Mucosa of descending colon (tissue), 3 donors: ENCODE measurements at regions not wholly inside any gene's neighbourhood (a gene's known extent, or its start where the extent isn't known, plus 50 kb on each side); places are given as distances from the start of the nearest gene placed in this dataset.

Experiments
- ATAC-seq: fragments of 200-7000 bp; cut with Tn5 transposase; one replicate; pipeline ENCODE4 v1.9.1; 2020; ENCODE audit warnings: mild to moderate bottlenecking, moderate library complexity
- DNase-seq, 3 donors: peaks; one replicate each; pipeline ENCODE4 v3.0.0-alpha.2; 2020
- H3K36me3 ChIP-seq: fragments of 200-600 bp; one replicate; pipeline ENCODE4 v1.8.0; 2021; ENCODE audit warnings: low read depth, mild to moderate bottlenecking
- H3K4me1 ChIP-seq: fragments of 200-600 bp; one replicate; pipeline ENCODE4 v1.8.0; 2021; ENCODE audit warnings: low read depth, mild to moderate bottlenecking
- H3K4me3 ChIP-seq: fragments of 200-600 bp; one replicate; pipeline ENCODE4 v1.8.0; 2021; ENCODE audit warnings: mild to moderate bottlenecking
- H3K9me3 ChIP-seq: fragments of 200-600 bp; one replicate; pipeline ENCODE4 v1.8.0; 2021; ENCODE audit warnings: mild to moderate bottlenecking
- CTCF ChIP-seq: fragments of 200-600 bp; IDR thresholded peaks from one replicate; pipeline ENCODE4 v1.8.0; 2022; ENCODE audit warnings: antibody characterized with exemption, mild to moderate bottlenecking
- intact Hi-C, 2 donors: fragments of 100-400 bp; cut with DNase I in 1 of 2; cut with micrococcal nuclease in 1 of 2; formaldehyde crosslinking; loops; one replicate each; pipeline versions ENCODE4 v1.11.0 to v1.11.1; 2022; cut with DNase I, micrococcal nuclease
- donor health status: DM: no; HTN: no; CAD: no; lungs with moderate emphysema.
- donor health status: DM: no; HTN: no; CAD: no.
- donor health status: DM: no; HTN: yes; CAD: no.

- H3K4me1 ChIP-seq = no peaks in the 10 kb centered on the region
- DNase-seq (no peak), ATAC-seq (no peak)
- no peak overlapping the region for H3K4me3 ChIP-seq
- H3K36me3 ChIP-seq = no peaks in the 10 kb centered on the region
- H3K9me3 ChIP-seq = no peaks in the 10 kb centered on the region
- TF ChIP-seq CTCF = no peak
- intact Hi-C loops = no loop called here
Observed at GRCh38 chr1:58338081-58338480, 208.4 kb downstream of the OMA1 start.

GRCh38 chr1:58333511-58333910 is 213.0 kb downstream of the OMA1 start:
- ATAC-seq (no peak), DNase-seq (no peak)
- H3K9me3 ChIP-seq = no peaks in the 10 kb centered on the region
- H3K4me3 ChIP-seq = no peak overlapping the region
- no peaks in the 10 kb centered on the region for H3K36me3 ChIP-seq
- intact Hi-C loops = no loop called here
- no peaks in the 10 kb centered on the region for H3K4me1 ChIP-seq
- TF ChIP-seq CTCF = no peak

- DNase-seq = no peak
- no peak overlapping the region for H3K4me3 ChIP-seq
- no peak for ATAC-seq
- no peaks in the 10 kb centered on the region for H3K4me1 ChIP-seq
- no peaks in the 10 kb centered on the region for H3K36me3 ChIP-seq
- intact Hi-C loops = no loop called here
- TF ChIP-seq CTCF = no peak
- no peaks in the 10 kb centered on the region for H3K9me3 ChIP-seq
Observed at GRCh38 chr1:58331156-58331555, 215.4 kb downstream of the OMA1 start.

DNA sequence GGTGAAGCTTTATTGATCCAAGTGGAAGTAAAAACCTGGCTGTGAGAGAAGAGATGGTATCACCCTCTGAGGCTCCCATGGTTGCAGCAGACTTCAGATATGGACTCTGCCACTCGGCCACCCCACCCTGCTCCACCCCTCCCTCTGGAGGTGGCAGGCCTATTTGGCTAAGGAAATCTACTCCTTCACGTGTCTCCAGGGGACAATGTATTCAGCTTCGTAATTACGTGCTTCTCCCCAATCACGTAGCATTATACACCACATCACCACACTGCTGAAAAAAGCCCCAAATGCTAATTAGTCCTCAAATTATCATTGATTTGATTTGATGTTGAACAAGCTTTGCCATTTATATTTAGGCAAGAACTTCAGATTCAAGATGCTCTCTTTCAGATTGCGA is 220.7 kb downstream of the OMA1 start:
- no peak for DNase-seq
- intact Hi-C loops = no loop called here
- no peak for TF ChIP-seq CTCF
- H3K4me1 ChIP-seq = no peaks in the 10 kb centered on the region
- H3K4me3 ChIP-seq = no peak overlapping the region
- peaks cover 4% of the 10 kb centered on the region for H3K9me3 ChIP-seq
- H3K36me3 ChIP-seq = no peaks in the 10 kb centered on the region
- no peak for ATAC-seq

- TF ChIP-seq CTCF = no peak
- H3K4me3 ChIP-seq = no peak overlapping the region
- DNase-seq = no peak
- no peaks in the 10 kb centered on the region for H3K36me3 ChIP-seq
- no peak for ATAC-seq
- H3K4me1 ChIP-seq = no peaks in the 10 kb centered on the region
- peaks cover 4% of the 10 kb centered on the region for H3K9me3 ChIP-seq
- intact Hi-C loops = no loop called here
Observed at GRCh38 chr1:58324558-58324957, 222.0 kb downstream of the OMA1 start.
